NT2/D1 (cell line): ENCODE measurements at regions not wholly inside any gene's neighbourhood (a gene's known extent, or its start where the extent isn't known, plus 50 kb on each side); places are given as distances from the start of the nearest gene placed in this dataset.

ENCODE experiments used
- SUZ12 ChIP-seq: IDR thresholded peaks from 2 replicates; pipeline ENCODE4 v1.6.1; 2011; ENCODE audit not compliant: insufficient read length, insufficient read depth; ENCODE audit errors: extremely low read depth
- YY1 ChIP-seq: IDR thresholded peaks from 2 replicates; pipeline ENCODE4 v1.6.1; 2011; ENCODE audit not compliant: insufficient read length, insufficient read depth
- ZNF274 ChIP-seq: IDR thresholded peaks from 2 replicates; pipeline ENCODE4 v1.6.1; 2011; ENCODE audit warnings: mild to moderate bottlenecking, low read depth, low read length

- TF ChIP-seq YY1 (no peak), ZNF274 (no peak), SUZ12 (no peak)
These were observed 479.1 kb downstream of the OLFM4 start for GRCh38 chr13:53507741-53508140.
